ENCODE measurements at regions not wholly inside any gene's neighbourhood (a gene's known extent, or its start where the extent isn't known, plus 50 kb on each side); places are given as distances from the start of the nearest gene placed in this dataset.

DNA sequence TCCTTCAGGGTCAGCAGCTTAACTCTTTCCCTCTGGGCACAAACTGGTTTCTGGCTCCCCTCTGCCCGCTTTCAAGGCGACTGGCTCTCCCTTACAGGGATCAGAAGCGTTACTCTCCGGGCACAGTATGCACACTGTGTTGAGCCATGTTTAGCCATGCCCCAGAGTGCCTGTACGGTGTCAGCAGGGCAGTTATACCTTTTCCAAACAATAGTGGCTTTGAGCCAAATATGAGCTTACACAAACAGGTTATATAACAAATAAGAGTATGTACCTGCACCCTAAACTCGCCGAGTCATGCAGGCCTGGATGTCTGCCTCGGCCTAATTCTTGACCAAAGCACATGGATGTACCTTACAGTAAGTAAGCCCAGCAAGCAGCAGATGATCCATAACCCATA, 175.6 kb upstream of the ANKRD28 start:
- intact Hi-C loops (cut with micrococcal nuclease) (no loop called here), dilution Hi-C loops (cut with MboI; ENCODE audit: extremely low pct_ligation_motif_present, low sequenced_read_pairs) (no loop called here)
- H3K4me1 ChIP-seq (ENCODE audit: control insufficient read depth, extremely low read depth, insufficient read depth, low read length), result no peaks in the 10 kb centered on the region
- no peaks in the 10 kb centered on the region for H3K36me3 ChIP-seq (ENCODE audit: control insufficient read depth in 2 of 2, extremely low read depth in 1 of 2, insufficient read depth in 2 of 2, low read length in 2 of 2)
- POLR2A ChIA-PET, result no interaction called here
- no peaks in the 10 kb centered on the region for H3K9me3 ChIP-seq (replicated peaks; ENCODE audit: control insufficient read depth, insufficient read depth, low read length)
- no peaks in the 10 kb centered on the region for H4K20me1 ChIP-seq (replicated peaks; ENCODE audit: control insufficient read depth, extremely low read depth, insufficient read depth, low read length)
- H3K27me3 ChIP-seq (ENCODE audit: control insufficient read depth in 2 of 2, insufficient read depth in 2 of 2, low read length in 2 of 2), result peaks cover 2 to 3% of the 10 kb centered on the region in 2 experiments
- H3K9ac ChIP-seq (replicated peaks; ENCODE audit: extremely low read depth, insufficient read depth, low read length), result no peak overlapping the region
- CTCF ChIA-PET, result interaction anchor here (1.6 to 1.9 kb wide), 2 partner anchors 9 to 20 kb away, joined by 6 to 8 read pairs; no protein-coding TSS in a partner anchor
- H3K4me2 ChIP-seq (ENCODE audit: insufficient read depth, low read length), result no peak overlapping the region
- no peak for TF ChIP-seq FOS (IDR thresholded peaks at IDR 0.05; ENCODE audit: borderline replicate concordance, insufficient read depth, low read length)
- TF ChIP-seq MYC (IDR thresholded peaks at IDR 0.05; ENCODE audit: low read depth, low read length), result no peak
- TF ChIP-seq EZH2 (IDR thresholded peaks at IDR 0.05; ENCODE audit: borderline replicate concordance, low read depth, low read length, severe bottlenecking), result no peak
- TF ChIP-seq, protein P1, sequence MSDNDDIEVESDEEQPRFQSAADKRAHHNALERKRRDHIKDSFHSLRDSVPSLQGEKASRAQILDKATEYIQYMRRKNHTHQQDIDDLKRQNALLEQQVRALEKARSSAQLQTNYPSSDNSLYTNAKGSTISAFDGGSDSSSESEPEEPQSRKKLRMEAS (IDR thresholded peaks at IDR 0.05; ENCODE audit: insufficient read depth, insufficient read length), result no peak
- TF ChIP-seq GATA2 (IDR thresholded peaks at IDR 0.05; ENCODE audit: insufficient read depth, insufficient read length, low read depth, low read length), result no peak
- no peak for TF ChIP-seq POLR2AphosphoS5 (IDR thresholded peaks at IDR 0.05; ENCODE audit: insufficient read depth, low read depth, low read length)
- TF ChIP-seq, protein P2, sequence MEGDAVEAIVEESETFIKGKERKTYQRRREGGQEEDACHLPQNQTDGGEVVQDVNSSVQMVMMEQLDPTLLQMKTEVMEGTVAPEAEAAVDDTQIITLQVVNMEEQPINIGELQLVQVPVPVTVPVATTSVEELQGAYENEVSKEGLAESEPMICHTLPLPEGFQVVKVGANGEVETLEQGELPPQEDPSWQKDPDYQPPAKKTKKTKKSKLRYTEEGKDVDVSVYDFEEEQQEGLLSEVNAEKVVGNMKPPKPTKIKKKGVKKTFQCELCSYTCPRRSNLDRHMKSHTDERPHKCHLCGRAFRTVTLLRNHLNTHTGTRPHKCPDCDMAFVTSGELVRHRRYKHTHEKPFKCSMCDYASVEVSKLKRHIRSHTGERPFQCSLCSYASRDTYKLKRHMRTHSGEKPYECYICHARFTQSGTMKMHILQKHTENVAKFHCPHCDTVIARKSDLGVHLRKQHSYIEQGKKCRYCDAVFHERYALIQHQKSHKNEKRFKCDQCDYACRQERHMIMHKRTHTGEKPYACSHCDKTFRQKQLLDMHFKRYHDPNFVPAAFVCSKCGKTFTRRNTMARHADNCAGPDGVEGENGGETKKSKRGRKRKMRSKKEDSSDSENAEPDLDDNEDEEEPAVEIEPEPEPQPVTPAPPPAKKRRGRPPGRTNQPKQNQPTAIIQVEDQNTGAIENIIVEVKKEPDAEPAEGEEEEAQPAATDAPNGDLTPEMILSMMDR (IDR thresholded peaks at IDR 0.05; ENCODE audit: extremely low read depth in 1 of 2, insufficient read depth in 1 of 2, low read depth in 1 of 2, low read length in 2 of 2), result no peak
- TF ChIP-seq POLR2A (IDR thresholded peaks at IDR 0.05; ENCODE audit: low read depth, low read length), result no peak
- H2AFZ ChIP-seq (ENCODE audit: low read depth, low read length), result no peak overlapping the region
- no TSS peak for BruUV-seq (replicated peaks)
- FAIRE-seq (no peak), DNase-seq (ENCODE audit: low read depth, low spot score) (no peak)
- no peaks in the 10 kb centered on the region for H3K79me2 ChIP-seq (ENCODE audit: control insufficient read depth, insufficient read depth, low read length)
- no peak overlapping the region for H3K27ac ChIP-seq (ENCODE audit: insufficient read depth, low read depth, low read length)
- H3K4me3 ChIP-seq (replicated peaks in 1 of 3; ENCODE audit: insufficient read depth in 1 of 3, low read depth in 1 of 3, low read length in 3 of 3), result no peak overlapping the region
- H3K9me1 ChIP-seq (replicated peaks; ENCODE audit: control insufficient read depth, extremely low read depth, insufficient read depth, low read length), result no peaks in the 10 kb centered on the region

All from endothelial cell of umbilical vein (primary cell).